Stomach (tissue), 8 donors: ENCODE measurements at regions not wholly inside any gene's neighbourhood (a gene's known extent, or its start where the extent isn't known, plus 50 kb on each side); places are given as distances from the start of the nearest gene placed in this dataset.

Experiments used
- DNase-seq, 2 donors: peaks; one replicate each; pipeline versions ENCODE4 v3.0.0 to v3.0.0-alpha.2; 2013 to 2019
- H3K27ac ChIP-seq, 5 donors: fragments of 200-600 bp in 4 of 5; sonication (generic) in 4 of 5; one replicate each; pipeline ENCODE4 v1.5.1; 2013 to 2019; ENCODE audit warnings: mild to moderate bottlenecking in 1 of 5, moderate library complexity in 1 of 5
- H3K27me3 ChIP-seq, 3 donors: fragments of 200-600 bp; sonication (generic); one replicate each; pipeline ENCODE4 v1.5.1; 2017 to 2019; ENCODE audit warnings: mixed run types in 1 of 3
- H3K36me3 ChIP-seq, 4 donors: fragments of 200-600 bp; sonication (generic); 1 replicate in 3 of 4; 2 replicates in 1 of 4; pipeline ENCODE4 v1.5.1; 2016 to 2019
- H3K4me1 ChIP-seq, 4 donors: fragments of 200-600 bp; sonication (generic); one replicate each; pipeline ENCODE4 v1.5.1; 2016 to 2019
- H3K4me3 ChIP-seq, 4 donors: fragments of 200-600 bp; sonication (generic) in 3 of 4; one replicate each; pipeline ENCODE4 v1.5.1; 2016 to 2019; ENCODE audit warnings: mild to moderate bottlenecking in 1 of 4
- H3K9me3 ChIP-seq, 4 donors: fragments of 200-600 bp; sonication (generic); one replicate each; pipeline ENCODE4 v1.5.1; 2016 to 2019
- CTCF ChIP-seq, 7 experiments: fragments of 450-650 bp in 4 of 7; fragments of 200-600 bp in 3 of 7; sonication (generic) in 3 of 7; IDR thresholded peaks; one replicate each; pipeline ENCODE4 v1.5.1; 2016 to 2019; ENCODE audit warnings: antibody characterized with exemption in 7 of 7, control low read depth in 2 of 7, mild to moderate bottlenecking in 1 of 7
- EP300 ChIP-seq: sonication (generic); formaldehyde crosslinking; IDR thresholded peaks from one replicate; pipeline ENCODE4 v1.6.1; 2017; ENCODE audit warnings: antibody characterized with exemption
- POLR2A ChIP-seq, 4 donors: fragments of 450-650 bp; IDR thresholded peaks; one replicate each; pipeline ENCODE4 v1.6.1; 2016; ENCODE audit warnings: antibody characterized with exemption in 4 of 4, control low read depth in 2 of 4, mild to moderate bottlenecking in 1 of 4, moderate library complexity in 1 of 4
- POLR2AphosphoS5 ChIP-seq, 3 donors: sonication (generic); formaldehyde crosslinking; IDR thresholded peaks; one replicate each; pipeline ENCODE4 v1.6.1; 2016; ENCODE audit warnings: antibody characterized with exemption in 3 of 3
- WGBS, 5 donors: extraction: QIAGEN DNeasy Blood & Tissue Kit in 3 of 5; methylation state at CpG; one replicate each; pipeline versions ENCODE4 v1.1.5 to v1.1.7; 2013 to 2018; 5-methylcytosine and 5-hydroxymethylcytosine counted together
- intact Hi-C: fragments of 100-400 bp; cut with DNase I; formaldehyde crosslinking; loops from one replicate; pipeline ENCODE4 v1.15.1; 2023; ENCODE audit warnings: low total_unique reads
- donor health status: healthy with polysubstance abuse.
- donor health status: Bipolar disorder and iron deficiency.
- donor health status: healthy.

- WGBS, 5 donors: 29 to 42% (median 38%) methylated on average over 6 of the region's 6 CpGs
- H3K4me3 ChIP-seq: no peak overlapping the region
- no peaks in the 10 kb centered on the region for H3K9me3 ChIP-seq
- TF ChIP-seq POLR2AphosphoS5 (IDR thresholded peaks at IDR 0.05) (no peak), EP300 (no peak), POLR2A (IDR thresholded peaks at IDR 0.05) (no peak), CTCF (IDR thresholded peaks at IDR 0.05) (no peak)
- H3K27ac ChIP-seq: no peak overlapping the region
- H3K27me3 ChIP-seq: no peaks in the 10 kb centered on the region
- intact Hi-C loops: no loop called here
- peaks cover 0 to 8% (median 0%) of the 10 kb centered on the region in 4 donors for H3K4me1 ChIP-seq
- no peak for DNase-seq
- H3K36me3 ChIP-seq: no peaks in the 10 kb centered on the region
Observed at GRCh38 chr18:26714739-26715138, 150.8 kb downstream of the AQP4 start.

GRCh38 chr18:26711756-26712155 is 153.8 kb downstream of the AQP4 start:
- H3K27ac ChIP-seq: no peak overlapping the region
- no peak for DNase-seq
- 70 to 88% (median 83%) methylated on average over 3 of the region's 3 CpGs for WGBS, 5 donors
- H3K27me3 ChIP-seq: no peaks in the 10 kb centered on the region
- H3K4me1 ChIP-seq: peaks cover 0 to 16% (median under 1%) of the 10 kb centered on the region in 4 donors
- no peaks in the 10 kb centered on the region for H3K9me3 ChIP-seq
- intact Hi-C loops: no loop called here
- TF ChIP-seq CTCF (IDR thresholded peaks at IDR 0.05): no peak
- no peak for TF ChIP-seq POLR2AphosphoS5 (IDR thresholded peaks at IDR 0.05)
- TF ChIP-seq EP300: no peak
- TF ChIP-seq POLR2A (IDR thresholded peaks at IDR 0.05): no peak
- H3K36me3 ChIP-seq: no peaks in the 10 kb centered on the region
- H3K4me3 ChIP-seq: no peak overlapping the region

- 42 to 55% (median 48%) methylated on average over 4 of the region's 4 CpGs for WGBS, 5 donors
Observed at GRCh38 chr18:26710470-26711096, 154.9 kb downstream of the AQP4 start.

GRCh38 chr18:26709897-26710296 is 155.6 kb downstream of the AQP4 start:
- no peaks in the 10 kb centered on the region for H3K9me3 ChIP-seq
- DNase-seq: no peak
- no peak for TF ChIP-seq POLR2AphosphoS5 (IDR thresholded peaks at IDR 0.05)
- no peak for TF ChIP-seq POLR2A (IDR thresholded peaks at IDR 0.05)
- no peak overlapping the region for H3K27ac ChIP-seq
- intact Hi-C loops: no loop called here
- no peak overlapping the region for H3K4me3 ChIP-seq
- H3K27me3 ChIP-seq: no peaks in the 10 kb centered on the region
- 86 to 97% (median 94%) methylated on average over 1 of the region's 1 CpG for WGBS, 5 donors
- no peaks in the 10 kb centered on the region for H3K36me3 ChIP-seq
- peaks cover 0 to 24% (median 3%) of the 10 kb centered on the region in 4 donors for H3K4me1 ChIP-seq

More at GRCh38 chr18:26710470-26711096, 154.9 kb downstream of the AQP4 start:
- intact Hi-C loops: no loop called here
- Histone ChIP-seq H3K4me3 (no peak overlapping the region), H3K9me3 (no peaks in the 10 kb centered on the region), H3K27ac (no peak overlapping the region), H3K36me3 (no peaks in the 10 kb centered on the region), H3K4me1 (peaks cover 0 to 24% (median 3%) of the 10 kb centered on the region in 4 donors), H3K27me3 (no peaks in the 10 kb centered on the region)
- TF ChIP-seq EP300 (no peak), POLR2A (IDR thresholded peaks at IDR 0.05) (no peak), POLR2AphosphoS5 (IDR thresholded peaks at IDR 0.05) (no peak), CTCF (IDR thresholded peaks at IDR 0.05) (no peak)
- no peak for DNase-seq
